Prostate gland (tissue), 2 donors: ENCODE measurements at regions not wholly inside any gene's neighbourhood (a gene's known extent, or its start where the extent isn't known, plus 50 kb on each side); places are given as distances from the start of the nearest gene placed in this dataset.

Experiments used
- POLR2A ChIP-seq: fragments of 450-650 bp; IDR thresholded peaks from one replicate; pipeline ENCODE4 v1.6.1; 2016; ENCODE audit warnings: antibody characterized with exemption, mild to moderate bottlenecking
- POLR2AphosphoS5 ChIP-seq: sonication (generic); formaldehyde crosslinking; IDR thresholded peaks from one replicate; pipeline ENCODE4 v1.6.1; 2017; ENCODE audit warnings: antibody characterized with exemption
- TF ChIP-seq, protein P1 (sequence below), 4 experiments: fragments of 200-600 bp in 2 of 4; fragments of 450-650 bp in 2 of 4; sonication (generic) in 2 of 4; IDR thresholded peaks; 1 replicate in 3 of 4; 2 replicates in 1 of 4; pipeline ENCODE4 v1.5.1; 2016 to 2019; ENCODE audit warnings: antibody characterized with exemption in 4 of 4, mild to moderate bottlenecking in 2 of 4, moderate library complexity in 2 of 4

DNA sequence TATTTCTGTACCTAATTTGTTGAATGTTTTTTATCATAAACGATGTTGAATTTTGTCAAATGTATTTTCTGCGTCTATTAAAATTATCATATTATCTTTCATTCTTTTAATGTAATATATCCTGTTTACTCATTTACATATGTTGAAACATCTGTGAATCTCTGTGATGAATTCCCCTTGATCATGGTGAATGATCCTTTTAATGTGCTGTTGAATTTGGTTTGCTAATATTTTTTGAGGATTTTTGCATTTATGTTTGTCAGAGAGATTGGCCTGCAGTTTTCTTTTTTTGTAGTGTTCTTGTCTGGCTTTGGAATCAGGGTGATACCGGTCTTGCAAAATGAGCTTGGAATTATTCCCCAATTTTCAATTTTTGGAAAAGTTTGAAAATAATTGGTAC is 569.3 kb upstream of the CCDC179 start:
- TF ChIP-seq, protein P1, sequence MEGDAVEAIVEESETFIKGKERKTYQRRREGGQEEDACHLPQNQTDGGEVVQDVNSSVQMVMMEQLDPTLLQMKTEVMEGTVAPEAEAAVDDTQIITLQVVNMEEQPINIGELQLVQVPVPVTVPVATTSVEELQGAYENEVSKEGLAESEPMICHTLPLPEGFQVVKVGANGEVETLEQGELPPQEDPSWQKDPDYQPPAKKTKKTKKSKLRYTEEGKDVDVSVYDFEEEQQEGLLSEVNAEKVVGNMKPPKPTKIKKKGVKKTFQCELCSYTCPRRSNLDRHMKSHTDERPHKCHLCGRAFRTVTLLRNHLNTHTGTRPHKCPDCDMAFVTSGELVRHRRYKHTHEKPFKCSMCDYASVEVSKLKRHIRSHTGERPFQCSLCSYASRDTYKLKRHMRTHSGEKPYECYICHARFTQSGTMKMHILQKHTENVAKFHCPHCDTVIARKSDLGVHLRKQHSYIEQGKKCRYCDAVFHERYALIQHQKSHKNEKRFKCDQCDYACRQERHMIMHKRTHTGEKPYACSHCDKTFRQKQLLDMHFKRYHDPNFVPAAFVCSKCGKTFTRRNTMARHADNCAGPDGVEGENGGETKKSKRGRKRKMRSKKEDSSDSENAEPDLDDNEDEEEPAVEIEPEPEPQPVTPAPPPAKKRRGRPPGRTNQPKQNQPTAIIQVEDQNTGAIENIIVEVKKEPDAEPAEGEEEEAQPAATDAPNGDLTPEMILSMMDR (IDR thresholded peaks at IDR 0.05), result no peak
- TF ChIP-seq POLR2AphosphoS5 (no peak), POLR2A (no peak)
